Testis (tissue), 2 donors: ENCODE measurements at regions not wholly inside any gene's neighbourhood (a gene's known extent, or its start where the extent isn't known, plus 50 kb on each side); places are given as distances from the start of the nearest gene placed in this dataset.

Experiments
- DNase-seq: peaks from one replicate; pipeline ENCODE4 v3.0.0-alpha.2; 2019
- H3K27ac ChIP-seq, 2 donors: fragments of 200-600 bp; sonication (generic); one replicate each; pipeline ENCODE4 v1.5.1; 2019
- H3K27me3 ChIP-seq: fragments of 200-600 bp; sonication (generic); one replicate; pipeline ENCODE4 v1.5.1; 2019
- H3K36me3 ChIP-seq: fragments of 200-600 bp; sonication (generic); one replicate; pipeline ENCODE4 v1.5.1; 2017; ENCODE audit warnings: low read depth; ENCODE audit errors: missing control alignments
- H3K4me1 ChIP-seq: fragments of 200-600 bp; sonication (generic); one replicate; pipeline ENCODE4 v1.5.1; 2019
- H3K4me3 ChIP-seq, 2 donors: fragments of 200-600 bp; sonication (generic); one replicate each; pipeline ENCODE4 v1.5.1; 2017 to 2019
- H3K9me3 ChIP-seq: fragments of 200-600 bp; sonication (generic); one replicate; pipeline ENCODE4 v1.5.1; 2017
- POLR2A ChIP-seq: fragments of 450-650 bp; IDR thresholded peaks from one replicate; pipeline ENCODE4 v1.6.1; 2017; ENCODE audit warnings: antibody characterized with exemption, mild to moderate bottlenecking, moderate library complexity
- WGBS, 2 donors: methylation state at CpG; one replicate each; pipeline ENCODE4 v1.1.5; 2018; 5-methylcytosine and 5-hydroxymethylcytosine counted together
- intact Hi-C: fragments of 100-400 bp; cut with DNase I; formaldehyde crosslinking; loops from one replicate; pipeline ENCODE4 v1.15.1; 2023; ENCODE audit warnings: low total_unique reads
- TF ChIP-seq, protein P1 (sequence below), 3 experiments: fragments of 450-650 bp in 2 of 3; fragments of 200-600 bp in 1 of 3; sonication (generic) in 1 of 3; IDR thresholded peaks; one replicate each; pipeline ENCODE4 v1.5.1; 2016 to 2019; ENCODE audit warnings: antibody characterized with exemption in 3 of 3, mild to moderate bottlenecking in 2 of 3, moderate library complexity in 1 of 3

DNA sequence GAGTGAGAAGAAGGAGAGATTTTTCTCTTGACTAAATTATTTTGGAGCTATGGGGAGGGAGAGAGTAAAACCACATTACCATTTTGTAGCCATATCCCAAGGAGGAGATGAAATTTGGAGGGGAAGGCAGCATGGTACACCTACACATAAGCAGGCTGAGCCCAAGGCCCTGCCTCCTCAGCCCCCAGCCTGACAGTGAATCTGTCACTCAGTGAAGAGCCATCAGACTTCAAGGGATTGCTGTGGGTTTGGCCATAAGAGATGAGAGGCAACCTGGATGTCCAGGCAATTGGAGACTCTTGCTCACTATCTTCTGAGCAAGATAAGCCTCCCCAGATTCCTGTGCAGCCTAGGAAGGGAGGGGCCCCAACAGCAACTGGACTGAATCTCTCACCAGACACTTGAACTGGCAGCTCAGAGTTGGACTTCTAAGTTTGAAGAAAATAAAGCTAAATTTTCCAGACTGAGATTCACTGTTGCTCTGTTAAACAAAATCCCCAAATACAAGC is 216.6 kb downstream of the SEMA6A start:
- DNase-seq: no peak
- TF ChIP-seq, protein P1, sequence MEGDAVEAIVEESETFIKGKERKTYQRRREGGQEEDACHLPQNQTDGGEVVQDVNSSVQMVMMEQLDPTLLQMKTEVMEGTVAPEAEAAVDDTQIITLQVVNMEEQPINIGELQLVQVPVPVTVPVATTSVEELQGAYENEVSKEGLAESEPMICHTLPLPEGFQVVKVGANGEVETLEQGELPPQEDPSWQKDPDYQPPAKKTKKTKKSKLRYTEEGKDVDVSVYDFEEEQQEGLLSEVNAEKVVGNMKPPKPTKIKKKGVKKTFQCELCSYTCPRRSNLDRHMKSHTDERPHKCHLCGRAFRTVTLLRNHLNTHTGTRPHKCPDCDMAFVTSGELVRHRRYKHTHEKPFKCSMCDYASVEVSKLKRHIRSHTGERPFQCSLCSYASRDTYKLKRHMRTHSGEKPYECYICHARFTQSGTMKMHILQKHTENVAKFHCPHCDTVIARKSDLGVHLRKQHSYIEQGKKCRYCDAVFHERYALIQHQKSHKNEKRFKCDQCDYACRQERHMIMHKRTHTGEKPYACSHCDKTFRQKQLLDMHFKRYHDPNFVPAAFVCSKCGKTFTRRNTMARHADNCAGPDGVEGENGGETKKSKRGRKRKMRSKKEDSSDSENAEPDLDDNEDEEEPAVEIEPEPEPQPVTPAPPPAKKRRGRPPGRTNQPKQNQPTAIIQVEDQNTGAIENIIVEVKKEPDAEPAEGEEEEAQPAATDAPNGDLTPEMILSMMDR (IDR thresholded peaks at IDR 0.05): no peak
- no peak for TF ChIP-seq POLR2A
- no peaks in the 10 kb centered on the region for H3K9me3 ChIP-seq
- H3K36me3 ChIP-seq: no peaks in the 10 kb centered on the region
- no peaks in the 10 kb centered on the region for H3K27me3 ChIP-seq
- peaks cover 17% of the 10 kb centered on the region for H3K4me1 ChIP-seq
- intact Hi-C loops: no loop called here
- no peak overlapping the region for H3K4me3 ChIP-seq
- H3K27ac ChIP-seq: no peak overlapping the region

DNA sequence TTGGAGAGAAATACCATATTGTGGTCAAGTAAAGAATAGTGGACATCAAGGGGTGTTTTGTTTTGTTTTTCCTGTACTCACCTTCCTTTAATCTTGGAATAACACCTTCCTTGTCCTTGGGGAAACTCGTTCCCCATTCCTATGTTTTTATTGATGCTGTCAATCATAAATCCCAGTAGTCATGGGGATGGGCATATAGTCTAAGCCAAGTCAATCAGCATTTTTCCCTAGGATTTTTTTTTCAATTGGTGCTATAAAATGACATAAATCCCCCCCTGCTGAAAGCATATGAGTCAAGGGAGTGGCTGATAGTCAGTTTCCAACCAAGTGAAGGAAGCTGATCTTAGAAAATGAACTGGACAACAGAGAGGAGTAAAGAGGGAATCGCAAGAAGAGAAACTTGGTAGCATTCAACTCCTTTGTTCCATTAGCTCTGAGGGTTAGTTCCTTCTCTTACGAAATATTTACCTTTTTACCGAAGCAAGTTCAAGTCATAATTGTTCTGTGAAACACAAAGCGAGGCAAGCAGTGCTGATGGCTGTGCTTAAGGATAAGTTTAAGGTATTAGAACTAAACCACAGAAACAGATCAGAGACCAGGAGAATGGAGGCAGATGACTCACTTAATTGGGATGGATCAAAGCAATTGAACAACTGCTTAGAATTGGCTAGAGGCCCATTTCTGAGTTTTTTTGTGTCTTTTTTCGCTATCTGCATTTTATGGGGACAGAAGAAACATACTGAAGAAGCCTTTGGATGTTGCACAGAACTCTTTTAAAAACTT is 218.6 kb downstream of the SEMA6A start:
- Histone ChIP-seq H3K4me1 (peaks cover 13% of the 10 kb centered on the region), H3K9me3 (no peaks in the 10 kb centered on the region), H3K27me3 (no peaks in the 10 kb centered on the region), H3K4me3 (no peak overlapping the region), H3K36me3 (no peaks in the 10 kb centered on the region), H3K27ac (no peak overlapping the region)
- no peak for DNase-seq
- TF ChIP-seq, protein P1 (IDR thresholded peaks at IDR 0.05): no peak
- TF ChIP-seq POLR2A: no peak
- 91 to 97% methylated on average over 6 of the region's 6 CpGs for WGBS, 2 donors
- intact Hi-C loops: no loop called here

DNA sequence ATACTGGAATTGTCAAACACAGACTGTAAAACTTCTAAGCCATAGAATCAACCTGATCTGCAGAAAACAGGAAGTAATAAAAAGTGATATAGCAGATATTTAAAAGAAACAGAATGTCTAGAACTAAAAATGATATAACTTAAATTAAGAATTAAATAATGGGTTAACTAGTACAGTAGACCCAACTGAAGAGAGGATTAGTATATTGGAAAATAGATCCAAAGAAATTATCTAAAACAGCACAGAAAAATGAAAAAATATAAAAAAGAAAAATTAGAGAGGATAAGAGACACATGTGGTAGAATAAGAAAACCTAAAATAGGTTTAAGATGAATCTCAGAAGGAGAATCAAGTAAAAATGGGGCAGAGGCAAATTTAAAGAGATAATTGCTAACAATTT is 219.9 kb downstream of the SEMA6A start:
- H3K4me3 ChIP-seq: no peak overlapping the region
- no peak for TF ChIP-seq POLR2A
- TF ChIP-seq, protein P1 (IDR thresholded peaks at IDR 0.05): no peak
- DNase-seq: no peak
- no peaks in the 10 kb centered on the region for H3K36me3 ChIP-seq
- intact Hi-C loops: no loop called here
- H3K4me1 ChIP-seq: peaks cover 3% of the 10 kb centered on the region
- H3K9me3 ChIP-seq: no peaks in the 10 kb centered on the region
- no peak overlapping the region for H3K27ac ChIP-seq
- no peaks in the 10 kb centered on the region for H3K27me3 ChIP-seq

DNA sequence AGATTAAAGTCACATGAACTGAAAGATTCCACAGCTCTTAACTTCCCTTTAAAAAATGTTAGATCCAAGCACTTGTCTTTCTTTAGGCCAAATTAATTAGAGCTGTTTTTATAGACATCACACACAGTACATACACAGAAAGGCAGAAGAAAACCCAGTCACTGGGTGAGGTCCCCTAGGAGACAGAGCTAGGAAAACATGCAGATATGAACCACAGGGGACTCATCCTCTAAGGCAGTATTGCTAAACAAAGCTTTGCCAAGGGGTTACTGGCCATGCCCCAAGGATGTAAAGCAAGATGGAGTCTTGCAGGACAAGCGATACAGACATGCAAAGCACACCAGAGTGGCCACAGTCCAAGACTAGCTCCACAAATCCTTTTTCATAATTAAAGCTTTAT is 227.0 kb downstream of the SEMA6A start:
- no peak for TF ChIP-seq POLR2A
- Histone ChIP-seq H3K4me3 (no peak overlapping the region), H3K27me3 (no peaks in the 10 kb centered on the region), H3K27ac (no peak overlapping the region), H3K4me1 (no peaks in the 10 kb centered on the region), H3K36me3 (no peaks in the 10 kb centered on the region), H3K9me3 (no peaks in the 10 kb centered on the region)
- intact Hi-C loops: no loop called here
- WGBS, 2 donors: 90 to 97% methylated on average over 1 of the region's 1 CpG
- no peak for DNase-seq

DNA sequence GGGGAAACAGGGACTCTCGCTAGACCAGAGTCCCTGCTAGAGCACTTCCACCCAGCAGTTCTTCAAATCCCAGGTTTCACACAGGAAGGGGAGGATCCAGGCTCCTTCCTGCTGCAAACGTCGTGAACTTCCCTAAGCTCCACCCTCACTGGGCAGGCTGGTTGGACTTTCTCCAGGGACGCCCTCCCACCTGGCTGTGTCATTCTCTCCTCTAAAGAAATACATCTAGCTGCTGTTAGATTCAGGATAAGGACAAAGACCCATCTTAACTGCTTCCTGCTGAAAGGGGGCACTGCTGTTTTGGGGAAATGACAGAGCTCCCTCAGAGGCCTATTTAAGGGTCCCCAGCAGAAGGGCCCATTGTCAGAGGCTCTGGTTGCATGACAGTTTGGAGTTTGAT is 230.7 kb downstream of the SEMA6A start:
- no peaks in the 10 kb centered on the region for H3K27me3 ChIP-seq
- H3K27ac ChIP-seq: no peak overlapping the region
- intact Hi-C loops: no loop called here
- no peak for TF ChIP-seq POLR2A
- TF ChIP-seq, protein P1 (IDR thresholded peaks at IDR 0.05): no peak
- H3K4me1 ChIP-seq: no peaks in the 10 kb centered on the region
- no peak overlapping the region for H3K4me3 ChIP-seq
- WGBS, 2 donors: 57 to 64% methylated on average over 4 of the region's 4 CpGs
- no peak for DNase-seq
- H3K9me3 ChIP-seq: no peaks in the 10 kb centered on the region
- no peaks in the 10 kb centered on the region for H3K36me3 ChIP-seq
